Right renal pelvis (tissue), 4 donors: ENCODE measurements at regions not wholly inside any gene's neighbourhood (a gene's known extent, or its start where the extent isn't known, plus 50 kb on each side); places are given as distances from the start of the nearest gene placed in this dataset.
"Not testable (repeated sequence)": the region's sequence is repeated elsewhere in the genome, so short reads cannot be mapped to it uniquely, and the experiment has no call there.

Source experiments
- DNase-seq, 4 donors: peaks; one replicate each; pipeline ENCODE4 v3.0.0-alpha.2; 2013; ENCODE audit warnings: low read depth in 4 of 4, low spot score in 3 of 4, missing footprints in 1 of 4

- no peak for DNase-seq
Measured at GRCh38 chr6:126199466-126199865, 140.4 kb upstream of the CENPW start.

- DNase-seq: no peak
Measured at GRCh38 chr6:126202707-126203106, 137.2 kb upstream of the CENPW start.

GRCh38 chr6:126204126-126204525 is 135.8 kb upstream of the CENPW start:
- no peak for DNase-seq

- DNase-seq: no peak
Measured at GRCh38 chr6:126204598-126204997, 135.3 kb upstream of the CENPW start.

GRCh38 chr6:126206504-126207246 is 133.2 kb upstream of the CENPW start:
- DNase-seq: no peak

- DNase-seq: no peak
Measured at GRCh38 chr6:126210398-126211075, 129.4 kb upstream of the CENPW start.

- no peak for DNase-seq
Measured at GRCh38 chr6:126217497-126217896, 122.4 kb upstream of the CENPW start.

DNA sequence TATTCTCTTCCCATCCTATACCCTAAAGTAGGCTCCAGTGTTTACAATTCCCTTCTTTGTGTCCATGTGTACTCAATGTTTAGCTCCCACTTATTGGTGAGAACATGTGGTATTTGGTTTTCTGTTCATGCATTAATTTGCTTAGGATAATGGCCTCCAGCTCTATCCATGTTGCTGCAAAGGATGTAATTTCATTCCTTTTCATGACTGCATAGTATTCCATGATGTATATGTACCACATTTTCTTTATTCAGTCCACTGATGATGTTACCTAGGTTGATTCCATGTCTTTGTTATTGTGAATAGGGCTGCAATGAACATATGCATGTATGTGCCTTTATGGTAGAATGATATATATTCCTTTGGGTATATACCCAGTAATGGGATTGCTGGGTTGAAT is 119.0 kb upstream of the CENPW start:
- DNase-seq: not testable (repeated sequence)

DNA sequence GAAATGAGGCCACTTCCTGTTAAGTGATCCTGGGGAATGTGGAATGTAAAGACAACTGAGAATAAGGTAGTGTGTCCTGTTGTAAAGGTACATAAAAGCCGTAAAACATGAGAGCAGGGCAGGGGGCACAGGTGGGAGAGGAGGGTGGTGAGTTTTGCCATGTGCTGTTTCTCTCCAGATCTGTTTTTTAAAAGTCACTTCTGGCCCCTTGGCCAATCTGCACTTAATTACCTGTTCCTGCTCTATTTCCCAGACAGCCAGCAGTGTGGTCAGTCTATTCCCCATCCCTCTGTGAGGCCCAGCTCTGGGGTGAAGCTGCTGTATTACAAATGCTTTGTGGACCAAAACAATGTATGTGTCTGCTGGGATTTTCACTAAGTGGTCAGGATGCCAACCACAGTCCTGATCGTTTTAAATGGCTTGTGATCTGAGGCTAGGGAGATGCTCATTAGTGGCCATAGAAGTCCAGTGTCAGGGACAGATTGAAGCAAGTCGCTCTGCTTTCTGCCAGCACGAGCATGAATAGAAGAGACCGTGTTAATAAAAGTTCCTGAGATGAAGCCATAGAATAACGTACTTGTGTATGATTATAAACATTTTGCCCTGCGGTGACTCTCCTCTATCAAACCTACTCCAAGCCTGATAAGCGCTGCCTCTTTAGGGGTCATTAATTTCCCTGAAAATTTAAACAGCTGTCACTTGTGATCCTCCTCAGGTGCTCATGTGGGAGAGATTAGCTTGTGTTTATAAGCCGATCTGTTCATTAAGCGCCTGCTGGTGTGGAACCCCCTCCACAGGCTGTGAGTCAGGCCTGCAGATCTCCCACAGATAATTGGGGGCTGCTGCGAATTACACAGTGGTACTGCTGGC is 111.8 kb upstream of the CENPW start:
- DNase-seq: peak in 2 of 4 donors; percentile 53 to 69

DNA sequence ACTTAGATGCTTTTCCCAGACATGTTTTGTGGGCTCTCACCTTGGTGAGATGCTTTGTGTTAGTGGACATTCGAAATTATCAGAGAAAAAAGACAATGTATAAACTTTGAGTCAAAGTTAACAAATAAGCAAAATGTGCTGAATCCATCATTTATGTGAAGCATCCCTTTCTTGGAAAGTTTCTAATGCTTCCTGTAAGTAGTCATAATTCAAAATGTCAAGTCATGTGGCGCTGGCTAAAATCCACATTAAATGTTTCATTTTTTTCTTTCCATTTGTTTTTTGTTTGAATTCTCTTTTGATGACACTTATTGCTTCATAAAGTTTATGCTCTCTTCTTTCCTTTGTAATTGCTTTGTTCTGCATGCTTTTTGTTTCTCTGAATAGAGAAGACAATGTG is 107.2 kb upstream of the CENPW start:
- no peak for DNase-seq

DNA sequence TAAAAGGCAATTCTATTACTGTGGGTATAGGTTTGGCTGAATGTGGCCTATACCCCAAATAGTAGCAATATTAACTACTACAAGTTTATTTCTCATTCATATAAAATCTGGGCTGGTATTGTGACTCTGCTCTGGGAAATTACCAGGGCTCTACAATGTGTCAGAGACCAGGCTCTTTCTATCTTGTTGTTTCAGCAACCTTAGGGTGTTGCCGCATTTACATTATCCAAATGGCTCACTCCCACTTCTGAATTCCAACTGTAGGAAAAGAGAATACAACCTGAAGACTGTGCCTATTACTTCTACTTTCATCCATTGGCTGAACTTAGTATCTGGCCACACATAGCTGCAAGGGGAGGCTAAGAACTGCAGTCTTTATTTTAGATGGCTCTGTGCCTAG is 106.7 kb upstream of the CENPW start:
- DNase-seq: no peak

DNA sequence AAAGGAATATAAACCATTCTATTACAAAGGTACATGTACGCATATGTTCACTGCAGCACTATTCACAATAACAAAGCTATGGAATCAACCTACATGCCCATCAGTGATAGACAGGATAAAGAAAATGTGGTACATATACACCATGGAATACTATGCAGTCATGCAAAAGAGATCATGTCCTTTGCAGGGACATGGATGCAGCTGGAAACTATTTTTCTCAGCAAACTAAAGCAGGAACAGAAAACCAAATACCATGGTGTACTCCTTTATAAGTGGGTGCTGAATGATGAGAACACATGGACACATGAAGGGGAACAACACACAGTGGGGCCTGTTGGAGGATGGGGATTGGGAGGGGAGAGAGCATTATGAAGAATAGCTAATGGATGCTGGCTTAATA is 104.6 kb upstream of the CENPW start:
- no peak for DNase-seq

GRCh38 chr6:126245077-126245476 is 94.8 kb upstream of the CENPW start:
- DNase-seq: no peak

DNA sequence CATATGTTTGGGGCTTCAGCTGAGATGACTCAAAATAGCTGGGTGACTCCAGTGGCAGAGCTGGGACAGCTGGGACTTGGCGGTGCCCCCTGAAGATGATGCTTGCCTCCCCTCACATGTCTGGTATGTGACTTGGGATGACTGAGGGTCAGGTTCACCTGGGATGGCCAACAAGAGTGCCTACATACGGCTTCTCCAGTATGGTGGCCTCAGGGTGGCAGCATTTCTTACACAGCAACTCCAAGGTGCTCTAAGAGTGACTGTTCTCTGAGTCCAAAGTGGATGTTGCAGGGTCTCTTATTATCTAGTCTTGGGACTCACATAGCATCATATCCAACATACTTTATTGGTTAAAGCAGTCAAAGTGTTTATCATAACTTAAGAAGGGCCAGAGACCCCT is 87.8 kb upstream of the CENPW start:
- DNase-seq: no peak

GRCh38 chr6:126253431-126253830 is 86.5 kb upstream of the CENPW start:
- no peak for DNase-seq

DNA sequence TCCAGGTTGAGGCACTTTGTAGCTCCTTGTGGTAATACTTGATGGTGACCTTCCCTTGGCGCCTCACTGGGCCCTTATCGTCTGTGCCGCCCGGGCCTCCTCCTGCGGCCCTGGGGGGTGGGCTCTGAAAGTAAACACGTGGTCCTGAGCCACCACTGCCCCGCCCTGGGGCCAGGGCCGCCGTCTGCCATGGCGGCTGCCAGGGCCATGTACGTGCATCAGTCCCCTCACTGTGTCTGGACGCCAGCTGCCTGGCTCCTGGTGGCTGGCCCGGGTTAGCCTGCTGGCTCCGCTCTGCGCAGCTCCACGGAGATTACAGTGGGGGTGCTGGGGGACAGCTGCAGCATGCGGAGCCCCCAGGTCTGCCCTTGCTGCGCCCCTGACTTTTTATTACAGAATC is 81.8 kb upstream of the CENPW start:
- DNase-seq: no peak

GRCh38 chr6:126261792-126262421 is 78.0 kb upstream of the CENPW start:
- no peak for DNase-seq

- no peak for DNase-seq
Measured at GRCh38 chr6:126264265-126264664, 75.7 kb upstream of the CENPW start.

GRCh38 chr6:126266664-126267063 is 73.3 kb upstream of the CENPW start:
- no peak for DNase-seq

DNA sequence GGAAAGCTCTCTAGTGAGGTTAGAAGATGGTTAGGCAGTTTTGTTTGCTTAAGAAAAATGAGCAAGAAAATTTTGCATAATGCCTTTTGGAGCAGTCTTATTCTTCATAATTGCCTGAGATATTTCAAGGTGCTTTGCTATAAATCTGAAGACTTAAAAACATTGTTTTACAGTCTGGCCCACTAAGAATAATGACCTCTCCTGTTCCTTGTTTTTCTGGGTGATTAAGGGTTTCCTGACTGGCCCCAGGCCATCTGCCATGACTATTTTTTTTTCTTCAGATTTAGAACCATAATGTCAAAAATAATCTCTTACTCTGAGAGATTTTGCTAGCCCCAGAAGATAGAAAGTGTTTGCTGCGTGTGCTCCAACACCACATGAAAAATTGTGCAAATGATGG is 72.3 kb upstream of the CENPW start:
- peak in 1 of 4 donors; percentile 24 for DNase-seq

DNA sequence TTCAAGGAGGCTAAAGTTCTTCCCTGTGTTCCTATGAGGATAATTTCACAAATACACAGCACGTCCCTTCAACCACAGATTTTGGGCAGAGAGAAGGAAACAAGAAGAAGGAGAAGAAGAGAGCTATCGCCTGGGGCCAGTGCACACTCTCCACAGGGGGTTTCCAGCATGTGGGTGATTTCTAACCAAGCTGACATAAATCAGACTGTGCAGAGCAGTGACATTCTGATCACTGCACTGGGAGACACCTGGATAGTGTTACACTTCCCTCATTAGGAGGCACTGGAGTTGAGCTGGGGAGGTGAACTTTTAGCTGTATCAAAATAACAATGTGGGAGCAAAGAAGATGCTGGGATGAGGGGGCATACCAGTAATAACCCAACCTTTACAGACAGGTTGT is 71.8 kb upstream of the CENPW start:
- peak in 1 of 4 donors; percentile 18 for DNase-seq
